ENCODE measurements at regions not wholly inside any gene's neighbourhood (a gene's known extent, or its start where the extent isn't known, plus 50 kb on each side); places are given as distances from the start of the nearest gene placed in this dataset.

DNA sequence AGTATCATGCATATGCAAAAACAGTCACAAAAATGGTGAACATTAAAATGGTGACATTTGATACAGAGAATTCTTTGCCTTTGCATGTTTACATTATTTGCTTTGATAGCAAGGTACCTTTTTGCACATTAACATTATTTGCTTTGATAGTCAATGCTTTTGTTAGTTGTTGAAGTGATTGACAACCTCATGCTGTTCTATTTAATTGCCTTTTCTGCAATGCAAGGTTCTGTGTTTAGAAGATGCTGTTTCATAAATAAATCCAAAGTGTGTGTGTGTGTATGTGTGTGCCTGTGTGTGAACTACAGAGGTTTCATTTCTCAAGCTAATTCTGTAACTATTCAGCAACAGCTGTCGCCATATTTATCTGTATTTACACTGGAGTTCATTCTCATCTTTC is 668.7 kb downstream of the NR2F1-AS1 start:
- no peak for DNase-seq

GRCh38 chr5:92911851-92912250 is 669.2 kb downstream of the NR2F1-AS1 start:
- no peak for DNase-seq

- no peak for DNase-seq
These were observed 669.7 kb downstream of the NR2F1-AS1 start for GRCh38 chr5:92911293-92911692.

- no peak for DNase-seq
These were observed 671.4 kb downstream of the NR2F1-AS1 start for GRCh38 chr5:92909602-92909962.

- DNase-seq = no peak
These were observed 671.9 kb downstream of the NR2F1-AS1 start for GRCh38 chr5:92908952-92909601.

GRCh38 chr5:92907938-92908606 is 672.9 kb downstream of the NR2F1-AS1 start:
- DNase-seq = no peak

- no peak for DNase-seq
These were observed 674.1 kb downstream of the NR2F1-AS1 start for GRCh38 chr5:92906798-92907376.

GRCh38 chr5:92904021-92904420 is 677.0 kb downstream of the NR2F1-AS1 start:
- no peak for DNase-seq

GRCh38 chr5:92899611-92900010 is 681.4 kb downstream of the NR2F1-AS1 start:
- no peak for DNase-seq

GRCh38 chr5:92896722-92897121 is 684.3 kb downstream of the NR2F1-AS1 start:
- no peak for DNase-seq

DNA sequence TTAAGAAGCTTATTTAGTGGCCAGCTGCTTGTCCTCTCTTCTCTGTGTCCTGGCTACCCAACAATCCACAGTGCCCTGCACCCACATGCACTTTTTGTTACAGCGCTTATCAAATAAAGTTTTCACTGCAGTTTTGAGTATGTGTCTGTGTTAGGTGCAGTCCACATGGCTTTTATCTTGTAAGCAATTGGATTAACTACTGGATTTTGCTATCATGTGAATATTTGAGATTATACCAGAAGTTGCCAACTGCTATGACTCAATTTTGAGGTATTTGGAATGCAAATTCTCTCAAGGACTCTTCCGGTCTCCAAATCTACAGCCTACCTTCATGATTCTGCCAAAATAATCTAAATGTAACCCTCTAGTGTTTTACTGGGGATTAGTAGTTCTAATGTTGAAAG is 690.2 kb downstream of the NR2F1-AS1 start:
- DNase-seq = no peak

DNA sequence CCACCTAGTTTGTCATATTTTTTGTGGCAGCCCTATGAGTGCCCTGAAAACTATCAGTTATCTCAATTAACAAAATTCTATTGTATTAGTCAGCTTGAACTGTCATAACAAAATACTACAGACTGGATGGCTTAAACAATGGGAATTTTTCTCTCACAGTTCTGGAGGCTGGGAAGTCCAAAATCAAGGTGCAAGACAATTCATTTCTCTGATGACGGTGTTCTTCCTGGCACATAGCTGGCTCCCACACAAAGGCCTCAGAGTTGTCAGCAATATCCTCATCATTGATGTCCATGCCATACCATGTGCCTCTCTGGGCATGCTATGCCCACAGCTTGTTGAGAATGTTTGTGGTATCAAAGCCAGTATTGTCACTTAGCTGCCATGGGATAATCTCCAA is 691.9 kb downstream of the NR2F1-AS1 start:
- no peak for DNase-seq

DNA sequence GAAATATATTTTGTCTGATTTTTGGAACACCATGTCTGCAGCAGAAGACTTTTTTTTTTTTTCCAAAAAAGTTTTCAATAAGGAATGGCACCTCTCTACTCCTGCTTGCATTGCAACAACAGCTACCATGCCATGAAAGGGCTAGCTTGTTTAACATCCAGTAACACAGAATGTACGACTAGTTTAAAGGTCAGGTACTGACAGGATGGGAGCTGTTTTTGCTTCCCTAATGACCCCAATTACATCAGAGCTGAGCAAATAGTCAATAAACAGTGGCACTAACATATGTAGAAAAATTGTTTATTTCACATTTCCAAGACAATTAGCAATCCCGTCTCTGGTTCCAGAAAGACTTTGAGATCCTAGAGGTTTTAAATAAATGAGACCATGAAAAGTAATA is 693.8 kb downstream of the NR2F1-AS1 start:
- no peak for DNase-seq

DNA sequence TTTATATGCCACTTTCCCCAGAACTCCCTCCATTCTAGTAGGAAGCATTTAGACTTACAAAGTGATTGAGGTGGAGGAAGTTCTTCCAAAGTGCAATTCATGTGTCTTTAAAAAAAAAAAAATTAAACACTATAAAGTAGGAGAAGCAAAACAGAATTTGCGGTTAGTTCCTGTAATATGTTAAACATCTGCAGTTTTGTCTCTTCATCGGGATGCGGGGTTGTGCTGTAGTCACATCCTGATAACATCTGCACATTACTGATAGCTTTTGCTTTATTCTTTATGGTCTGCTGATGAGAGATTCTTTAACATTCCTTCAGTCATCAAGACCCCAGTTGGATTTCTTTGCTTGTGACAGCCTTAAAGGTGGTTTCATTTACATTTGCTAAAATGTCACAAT is 694.3 kb downstream of the NR2F1-AS1 start:
- DNase-seq = no peak

- DNase-seq = no peak
These were observed 695.1 kb downstream of the NR2F1-AS1 start for GRCh38 chr5:92885950-92886349.

DNA sequence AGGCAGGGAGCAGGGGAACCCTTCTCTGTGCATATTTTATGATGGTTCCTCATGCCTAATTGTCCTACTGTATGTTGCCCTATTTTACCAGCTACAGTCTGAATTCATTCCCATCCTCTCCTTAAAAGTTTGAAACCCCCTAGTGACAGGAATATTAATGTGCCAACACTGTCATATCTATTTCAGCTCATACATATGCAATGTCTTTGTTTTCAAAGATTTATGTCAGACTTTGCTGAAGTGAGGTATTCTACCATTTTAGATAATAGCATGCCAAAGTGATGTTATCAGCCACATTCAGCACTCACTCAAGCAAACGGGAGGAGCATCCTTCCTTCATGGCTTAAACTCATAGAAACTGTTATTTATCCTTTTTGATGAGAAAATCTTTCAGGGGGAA is 696.5 kb downstream of the NR2F1-AS1 start:
- DNase-seq = no peak

DNA sequence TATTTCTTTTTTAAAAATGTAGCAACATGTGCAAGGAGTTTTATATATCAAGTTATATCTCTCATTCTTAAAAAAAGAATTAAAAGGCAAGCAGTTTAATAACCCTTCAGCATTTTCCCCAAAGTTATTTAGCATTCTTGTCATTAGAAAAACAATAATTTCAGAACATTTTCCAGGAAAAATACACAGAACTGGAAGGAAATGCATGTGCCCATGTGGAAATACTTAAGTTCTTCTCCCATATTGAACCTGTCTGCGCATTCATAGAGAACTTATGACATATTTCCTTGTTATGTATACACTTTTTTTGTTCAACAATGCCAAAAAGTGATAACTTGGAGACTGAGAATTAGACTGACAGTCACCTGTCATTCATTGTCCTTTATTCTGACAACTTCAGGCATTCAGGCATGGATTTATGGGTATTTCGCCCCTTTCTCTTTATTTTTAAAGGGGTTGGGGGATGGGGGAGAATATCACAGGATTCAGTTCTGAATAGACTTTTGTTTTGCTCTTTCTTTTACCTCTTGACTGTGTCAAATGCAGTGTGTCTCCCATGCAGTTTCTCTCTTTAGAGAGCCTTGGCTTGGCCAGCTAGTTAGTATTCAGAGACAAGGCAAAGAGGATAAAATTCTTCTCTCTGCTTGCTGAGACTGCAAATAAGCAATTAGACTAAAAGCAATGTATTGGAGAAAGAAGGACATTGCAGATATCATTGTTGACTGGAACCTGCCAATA is 701.0 kb downstream of the NR2F1-AS1 start:
- no peak for DNase-seq

GRCh38 chr5:92874790-92875189 is 706.2 kb downstream of the NR2F1-AS1 start:
- no peak for DNase-seq

DNA sequence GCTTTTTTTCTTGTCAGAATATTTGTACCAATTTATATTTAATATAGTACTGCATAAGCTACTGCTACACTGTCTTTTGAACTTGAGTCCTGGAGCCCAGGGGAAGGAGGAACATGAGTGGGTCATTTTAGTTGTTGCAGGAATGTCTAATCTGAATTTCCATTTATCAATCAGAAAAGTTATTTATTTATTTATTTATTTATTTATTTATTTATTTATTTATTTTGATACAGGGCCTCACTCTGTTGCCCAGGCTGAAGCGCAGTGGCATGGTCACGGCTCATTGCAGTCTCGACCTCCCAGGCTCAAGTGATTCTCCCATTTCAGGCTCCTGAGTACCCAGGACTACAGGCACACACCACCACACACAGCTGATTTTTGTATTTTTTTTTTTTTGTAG is 712.6 kb downstream of the NR2F1-AS1 start:
- no peak for DNase-seq

DNA sequence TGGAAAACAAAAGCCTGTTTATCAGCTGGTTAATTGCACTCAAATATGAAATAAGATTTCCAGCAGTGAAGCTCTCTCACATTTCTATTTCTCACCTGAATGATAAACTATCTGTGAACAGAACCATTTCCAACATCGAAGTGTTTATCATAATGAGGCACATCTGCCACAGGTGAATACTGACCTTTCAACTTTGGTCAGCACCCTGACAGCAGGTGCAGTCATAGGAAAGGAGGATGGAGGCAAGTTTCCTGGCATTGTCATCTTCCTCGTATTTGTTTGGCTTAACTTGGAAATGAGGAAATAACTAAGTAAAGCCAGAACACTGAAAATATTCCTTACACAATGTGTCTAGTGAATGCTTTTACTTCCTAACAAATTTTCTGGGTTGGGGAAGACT is 716.4 kb downstream of the NR2F1-AS1 start:
- DNase-seq = no peak

GRCh38 chr5:92863666-92864065 is 717.4 kb downstream of the NR2F1-AS1 start:
- DNase-seq = no peak

DNA sequence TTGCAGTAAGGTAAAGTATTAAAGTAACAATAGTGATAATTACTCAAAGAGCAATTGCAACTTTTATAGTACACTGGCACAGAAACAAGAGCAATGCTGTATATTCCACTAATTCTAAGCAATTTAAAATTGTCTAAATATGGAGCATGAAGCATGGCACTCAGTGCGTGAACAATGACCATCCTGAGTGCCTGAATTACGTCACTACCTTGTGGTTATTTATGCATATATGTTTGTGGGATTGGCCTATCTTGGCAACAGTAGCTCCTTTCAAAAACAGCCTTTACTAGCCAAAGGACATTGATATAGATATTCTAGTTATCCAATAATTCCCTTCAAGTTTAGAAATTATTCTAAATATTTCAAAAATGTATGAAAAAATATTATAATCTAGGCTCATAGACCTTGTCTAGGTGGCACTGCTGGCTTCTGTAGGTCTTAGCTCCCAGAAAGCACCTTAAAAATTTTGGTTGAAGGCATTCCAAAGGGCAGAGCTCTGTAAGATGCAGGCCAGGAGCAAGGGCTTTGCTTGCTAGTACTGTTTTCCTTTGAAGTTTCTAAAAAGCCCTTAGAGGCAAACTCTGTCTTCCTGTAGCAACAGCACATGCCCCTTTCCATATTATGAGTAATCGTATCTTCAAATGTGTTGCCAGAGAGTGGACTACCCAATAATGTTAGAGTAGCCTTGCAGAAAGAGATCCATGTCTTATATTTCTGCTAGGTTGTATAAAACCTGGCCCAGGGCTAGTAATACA is 719.3 kb downstream of the NR2F1-AS1 start:
- DNase-seq = no peak

DNA sequence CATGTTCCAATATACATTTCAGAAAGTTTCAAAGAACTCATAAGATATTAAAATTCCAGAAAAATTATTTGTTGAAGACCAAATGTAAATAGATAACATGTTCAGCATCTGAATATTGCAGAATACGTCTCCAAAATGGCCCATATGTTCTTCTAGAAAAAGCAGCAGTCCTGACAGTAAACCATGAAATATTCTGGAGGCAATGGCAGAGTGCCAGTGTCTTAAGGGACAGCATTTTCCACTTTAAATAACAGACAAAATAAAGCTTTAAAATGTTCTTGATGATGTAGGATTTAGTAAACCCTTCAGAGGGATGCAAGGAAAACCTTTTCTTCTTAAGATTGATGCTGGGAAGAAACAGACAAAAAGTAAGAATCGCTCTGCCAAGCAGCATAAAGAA is 721.0 kb downstream of the NR2F1-AS1 start:
- no peak for DNase-seq
